ENCODE measurements at regions not wholly inside any gene's neighbourhood (a gene's known extent, or its start where the extent isn't known, plus 50 kb on each side); places are given as distances from the start of the nearest gene placed in this dataset.

DNA sequence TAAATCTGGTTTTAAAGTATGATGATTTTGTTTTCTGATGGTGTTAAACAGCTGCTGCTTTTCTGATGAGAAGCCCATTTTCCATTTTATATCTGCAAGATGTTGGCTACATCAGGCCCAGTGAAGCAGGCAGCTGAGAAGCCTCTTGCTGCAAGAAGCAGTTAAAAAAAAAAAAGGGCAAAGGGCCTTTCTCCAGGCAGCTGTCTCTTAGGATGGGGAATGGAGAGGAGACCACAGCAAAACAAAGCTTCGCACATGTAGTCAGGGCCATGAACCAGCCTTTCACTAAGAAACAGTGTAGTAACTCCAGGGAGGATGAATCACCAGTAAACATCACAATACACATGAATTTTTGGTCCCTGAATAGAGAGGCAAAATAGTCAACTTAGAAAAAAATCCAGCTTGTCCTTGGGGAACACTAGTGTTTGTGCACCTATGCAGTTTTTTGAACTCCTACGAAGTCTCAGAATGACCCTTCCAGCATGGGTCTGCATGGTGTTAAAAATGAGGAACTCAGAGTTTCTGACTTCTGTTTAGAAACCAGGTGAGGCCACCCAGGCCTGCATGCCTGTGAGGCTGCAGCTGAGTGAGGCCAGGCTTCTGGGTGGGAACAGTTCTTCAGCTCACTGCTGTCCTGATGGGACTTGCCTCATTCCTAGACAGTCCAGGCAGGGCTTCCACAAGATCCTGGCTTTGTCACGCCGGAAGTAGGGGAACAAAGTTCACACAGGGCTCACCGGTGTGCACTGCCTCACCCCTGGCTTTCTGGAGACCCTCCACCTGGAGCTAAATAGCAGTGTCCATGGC, 518.7 kb downstream of the MCTP2 start:
- DNase-seq (ENCODE audit: low read depth, low spot score), result no peak

DNA sequence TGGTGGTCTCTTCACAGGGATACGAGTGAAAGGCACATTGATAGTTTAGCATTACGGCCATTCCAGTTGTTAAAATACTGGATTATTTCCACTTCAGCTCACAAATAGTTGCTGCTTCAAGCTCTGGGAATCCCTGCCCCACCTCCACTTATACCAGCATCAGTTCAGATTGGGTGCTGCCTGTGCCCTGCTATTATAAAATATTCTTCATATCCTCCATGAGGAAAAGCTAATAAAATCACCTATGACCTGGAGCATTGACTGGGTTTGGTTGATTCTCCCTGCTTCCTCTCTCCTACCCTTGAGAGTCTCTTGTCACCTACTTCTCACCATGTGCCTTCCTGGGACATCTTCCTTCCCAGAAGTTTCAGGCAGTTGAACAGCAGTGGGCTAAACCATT, 529.0 kb downstream of the MCTP2 start:
- DNase-seq (ENCODE audit: low read depth, low spot score), result no peak

DNA sequence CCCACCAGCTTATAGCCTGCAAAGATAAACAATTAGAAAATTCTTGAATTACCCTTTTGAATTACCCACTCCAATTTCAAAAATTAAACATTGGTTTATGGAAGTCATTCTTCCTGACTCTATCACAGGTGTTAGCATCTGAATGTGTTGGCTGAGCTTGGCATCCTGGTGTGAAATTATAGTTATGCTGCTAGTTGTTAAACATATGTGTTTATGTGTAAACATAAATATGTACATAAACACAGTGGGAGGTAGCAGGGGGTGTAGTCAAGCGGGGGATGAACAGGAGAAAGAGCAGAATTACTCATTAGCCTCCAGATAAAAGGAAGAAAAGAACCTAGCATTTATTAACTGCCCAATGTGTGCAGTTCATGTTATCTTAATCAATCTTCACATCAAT, 530.2 kb downstream of the MCTP2 start:
- no peak for DNase-seq (ENCODE audit: low read depth, low spot score)

DNA sequence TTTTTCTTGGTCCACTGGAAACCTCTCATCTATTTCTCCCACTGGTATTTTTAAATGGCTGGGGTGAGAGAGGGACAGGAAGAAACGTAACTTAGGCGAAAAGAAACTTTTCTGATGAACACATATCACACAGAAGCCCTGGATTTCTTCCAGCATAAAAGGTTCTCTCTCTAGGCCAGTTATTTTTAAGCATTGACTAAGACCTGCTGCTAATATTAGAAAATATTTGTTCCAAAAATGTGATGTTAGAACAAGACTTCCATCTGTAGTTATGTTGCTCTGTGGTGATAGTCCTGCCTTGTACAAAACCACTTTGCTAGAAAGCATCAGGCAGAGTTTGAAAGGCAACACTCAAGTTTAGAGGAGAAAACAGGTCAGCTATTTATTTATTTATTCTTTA, 537.7 kb downstream of the MCTP2 start:
- no peak for DNase-seq (ENCODE audit: low read depth, low spot score)

DNA sequence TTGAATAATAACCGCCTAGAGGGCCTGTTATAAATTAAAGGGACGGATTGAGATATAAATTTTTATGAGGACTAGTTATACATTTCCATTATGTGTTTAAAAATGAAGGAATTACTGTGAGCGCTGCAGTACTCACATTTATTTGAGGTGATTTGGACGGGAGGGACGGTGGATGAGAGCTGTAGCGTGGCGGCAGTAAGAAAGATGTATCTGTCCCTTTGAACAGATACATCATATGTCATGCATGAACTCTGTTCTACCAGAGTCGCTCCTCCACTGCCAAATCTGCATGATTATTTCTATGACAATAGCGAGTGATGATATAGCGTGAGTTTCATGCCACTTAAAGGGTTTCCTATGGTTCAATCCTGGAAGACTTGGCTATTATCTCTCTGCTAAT, 538.8 kb downstream of the MCTP2 start:
- DNase-seq (ENCODE audit: low read depth, low spot score), result no peak

DNA sequence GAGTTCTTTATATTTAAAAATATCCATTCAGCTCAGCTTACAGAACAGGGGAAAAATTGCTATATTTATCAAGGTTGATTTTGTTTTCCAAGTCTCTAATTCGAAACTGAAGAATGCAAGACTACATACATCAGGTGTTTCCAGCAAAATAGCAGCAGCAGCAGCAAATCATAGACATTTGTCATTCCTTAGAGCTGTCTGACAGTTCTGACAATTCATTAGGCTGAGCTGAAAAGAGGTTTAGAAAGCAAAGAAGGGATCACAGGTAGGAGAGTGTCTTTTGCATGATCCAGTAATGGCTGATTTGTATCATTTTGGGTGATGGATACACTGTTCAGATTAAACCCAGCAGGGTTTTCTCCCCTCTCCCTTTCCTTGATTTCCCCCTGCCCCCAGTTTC, 545.7 kb downstream of the MCTP2 start:
- DNase-seq (ENCODE audit: low read depth, low spot score), result no peak

DNA sequence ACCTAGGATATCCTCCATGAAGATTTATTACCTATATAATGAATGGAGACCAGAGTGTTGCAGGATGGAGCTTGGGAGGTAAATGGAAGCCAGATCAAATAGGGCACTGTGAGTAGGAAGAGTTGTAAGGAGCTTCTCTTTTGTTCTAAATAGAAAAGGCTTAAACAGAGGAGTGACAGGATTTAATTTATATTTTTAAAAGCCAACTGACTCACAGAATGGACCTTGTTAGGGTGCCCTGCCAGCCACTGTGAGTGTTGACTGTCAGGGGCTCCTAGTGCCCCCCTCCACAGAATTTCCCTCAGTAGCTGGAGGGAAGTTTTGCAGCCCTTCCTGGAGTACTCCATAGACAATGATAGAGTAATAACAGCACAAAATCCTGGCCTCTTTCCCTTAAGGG, 547.5 kb downstream of the MCTP2 start:
- no peak for DNase-seq (ENCODE audit: low read depth, low spot score)

DNA sequence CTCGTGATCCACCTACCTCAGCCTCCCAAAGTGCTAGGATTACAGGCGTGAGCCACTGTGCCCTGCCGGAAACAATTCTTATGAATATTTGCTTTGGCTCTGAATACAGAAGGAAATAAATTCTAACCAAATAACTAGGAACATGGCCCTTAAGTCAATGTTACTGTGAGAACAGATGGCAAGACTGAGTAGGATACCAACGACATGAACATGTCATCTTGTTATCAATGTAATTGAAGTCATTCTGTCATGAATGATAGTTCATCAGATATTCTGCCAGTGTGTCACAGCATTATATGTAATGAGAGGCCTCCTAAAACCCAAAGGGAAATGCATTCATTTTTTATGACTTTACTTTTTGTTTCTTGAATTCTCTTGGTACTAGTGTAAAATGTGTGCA, 548.8 kb downstream of the MCTP2 start:
- DNase-seq (ENCODE audit: low read depth, low spot score), result no peak

DNA sequence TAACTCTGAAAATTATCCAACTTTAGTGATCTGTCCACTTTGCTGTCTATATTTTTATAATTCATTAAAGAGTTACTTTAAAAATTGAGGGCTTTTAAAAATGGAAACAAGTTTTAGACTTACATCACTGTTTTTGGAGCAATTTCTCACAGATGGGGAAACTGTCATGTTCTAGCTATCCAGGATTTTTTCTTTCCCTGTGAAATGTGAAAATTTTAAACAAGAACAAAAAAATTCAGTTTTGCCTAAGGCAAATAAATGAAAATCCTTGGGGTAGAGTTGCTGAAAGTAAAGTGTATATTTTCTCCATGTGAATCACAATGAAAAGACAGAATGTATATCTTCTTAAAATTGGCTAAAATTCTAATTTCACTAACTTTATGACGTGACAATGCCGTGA, 553.7 kb downstream of the MCTP2 start:
- no peak for DNase-seq (ENCODE audit: low read depth, low spot score)

DNA sequence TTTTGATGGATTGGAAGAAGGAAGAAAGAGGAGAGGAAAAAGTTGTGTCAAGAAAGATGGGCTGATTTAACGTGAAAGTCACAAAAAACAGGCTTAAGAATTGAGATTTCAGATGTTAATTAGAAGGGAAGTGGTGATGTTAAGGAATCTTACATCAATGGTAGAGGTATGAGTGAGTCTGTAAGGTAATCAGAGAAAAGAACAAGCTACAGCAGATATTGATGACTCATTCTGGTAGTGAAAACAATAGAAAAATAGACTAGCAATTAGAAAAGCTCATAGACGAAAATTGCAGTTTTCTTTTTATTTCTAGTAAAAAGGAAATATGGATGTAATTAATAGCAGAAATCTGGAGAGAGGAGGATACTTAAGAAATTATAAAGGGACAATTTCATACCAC, 559.6 kb downstream of the MCTP2 start:
- DNase-seq (ENCODE audit: low read depth, low spot score), result no peak

DNA sequence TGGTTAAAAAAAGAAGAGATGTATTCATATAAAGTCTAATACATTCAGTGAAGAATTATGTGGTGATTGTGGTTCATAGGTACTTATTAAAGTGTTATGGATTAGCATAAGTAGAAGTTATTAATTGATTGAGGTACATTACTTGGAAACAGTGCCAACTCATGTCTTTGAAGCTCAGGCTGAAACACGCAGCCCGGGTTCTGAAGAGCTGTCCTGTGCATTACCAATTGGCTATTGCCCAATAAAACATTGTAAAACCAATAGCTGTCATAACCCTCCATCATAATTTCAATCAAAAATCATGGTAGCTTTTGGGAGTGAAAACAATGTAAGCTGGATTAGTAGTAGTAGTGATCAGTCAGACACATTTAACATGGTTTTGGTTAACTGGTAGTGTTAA, 560.1 kb downstream of the MCTP2 start:
- no peak for DNase-seq (ENCODE audit: low read depth, low spot score)

DNA sequence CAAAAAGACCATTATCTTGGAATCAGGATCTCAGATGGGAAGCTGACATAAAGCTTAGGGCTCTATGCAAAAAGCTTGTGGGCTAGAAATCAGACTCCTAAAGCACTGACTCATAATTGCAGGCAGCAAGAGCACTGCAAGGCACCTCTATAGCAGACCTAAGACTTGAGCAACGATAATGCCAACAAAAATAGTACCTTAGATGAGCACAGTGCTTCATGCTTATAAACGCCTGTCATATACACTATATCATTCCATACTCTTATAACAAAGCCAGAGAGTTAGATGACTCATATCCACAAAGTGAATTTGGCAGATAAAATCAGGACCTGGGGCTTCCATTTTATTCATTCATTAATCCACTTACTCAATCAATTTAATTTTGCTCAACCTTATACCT, 560.8 kb downstream of the MCTP2 start:
- DNase-seq (ENCODE audit: low read depth, low spot score), result no peak

DNA sequence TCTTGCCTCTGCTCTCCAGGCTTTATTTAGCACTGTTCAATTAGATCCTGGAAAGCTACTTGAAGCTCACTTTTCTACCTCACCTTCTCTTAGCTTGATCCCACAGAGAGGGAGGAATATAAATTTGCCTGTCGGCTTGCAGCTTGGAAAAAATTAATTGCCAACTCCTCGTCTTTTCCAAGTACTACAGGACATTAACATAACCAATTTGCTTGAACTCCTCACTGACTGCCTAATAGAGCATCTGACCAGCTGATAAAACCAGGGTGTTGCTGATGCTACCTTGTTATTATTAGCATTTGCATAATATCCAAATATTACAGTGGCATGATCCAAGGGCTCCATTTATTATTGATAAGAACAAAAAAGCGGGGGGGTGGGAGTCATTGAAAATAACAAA, 561.8 kb downstream of the MCTP2 start:
- no peak for DNase-seq (ENCODE audit: low read depth, low spot score)

DNA sequence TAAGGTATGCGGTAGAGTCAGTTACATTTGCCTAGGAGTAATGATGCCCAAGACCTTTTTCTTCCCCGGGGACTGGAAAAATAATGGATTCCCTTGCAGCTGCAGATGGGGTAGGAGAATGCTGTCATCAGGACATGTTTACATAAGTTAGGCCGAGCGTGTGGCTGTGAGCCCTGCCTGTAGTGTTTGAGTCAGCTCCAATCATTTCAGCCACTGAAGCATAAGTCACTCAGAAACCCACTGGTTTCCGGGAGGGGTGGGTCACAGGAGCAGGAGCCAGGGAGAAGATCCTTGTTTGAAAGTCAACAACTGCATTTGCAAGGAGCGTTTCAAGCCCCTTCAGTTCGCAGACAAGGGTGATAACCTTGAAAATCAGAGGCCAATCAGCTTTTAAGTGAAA, 562.3 kb downstream of the MCTP2 start:
- no peak for DNase-seq (ENCODE audit: low read depth, low spot score)

DNA sequence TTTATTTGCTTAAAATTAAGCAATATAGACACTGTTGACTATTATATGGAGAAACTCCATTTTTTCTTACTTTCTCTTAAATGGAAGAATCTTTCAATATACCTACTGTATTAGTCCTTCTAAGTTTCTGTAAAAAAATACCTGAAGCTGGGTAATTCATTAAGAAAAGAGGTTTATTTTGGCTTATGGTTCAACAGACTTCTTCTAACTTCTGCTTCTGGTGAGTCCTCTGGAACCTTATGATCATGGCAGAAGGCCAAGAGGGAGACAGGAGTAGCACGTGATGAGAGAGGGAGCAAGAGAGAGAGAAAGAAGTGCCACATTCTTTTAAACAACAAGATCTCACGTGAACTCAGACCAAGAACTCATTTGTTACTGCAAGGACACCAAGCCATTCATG, 573.3 kb downstream of the MCTP2 start:
- DNase-seq (ENCODE audit: low read depth, low spot score), result no peak

DNA sequence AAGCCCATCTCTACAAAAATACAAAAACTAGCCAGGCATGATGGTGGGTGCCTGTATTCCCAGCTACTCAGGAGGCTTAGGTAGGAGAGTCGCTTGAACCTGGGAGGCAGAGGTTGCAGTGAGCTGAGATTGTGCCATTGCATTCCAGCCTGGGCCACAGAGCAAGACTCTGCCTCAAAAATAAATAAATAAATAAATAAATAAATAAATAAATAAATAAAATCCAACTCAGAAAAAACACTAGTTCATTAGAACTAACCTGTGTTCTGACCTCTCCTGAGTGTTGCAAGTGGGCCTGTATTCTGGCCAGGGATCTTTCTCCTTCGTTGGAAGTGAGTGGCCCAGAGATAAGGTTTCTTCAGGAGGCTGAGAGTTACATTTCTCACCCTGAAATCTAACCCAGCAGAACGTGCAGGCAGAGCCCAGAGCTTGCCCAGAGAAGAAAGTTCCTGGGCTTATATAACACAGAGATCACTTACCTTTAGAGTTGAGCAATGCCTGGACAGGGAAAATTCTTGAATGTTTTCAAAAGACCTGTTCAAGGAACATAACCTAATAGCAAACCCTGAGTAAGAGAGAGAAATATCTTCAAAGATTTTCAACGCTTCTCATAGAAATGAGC, 583.9 kb downstream of the MCTP2 start:
- DNase-seq (ENCODE audit: low read depth, low spot score), result no peak

DNA sequence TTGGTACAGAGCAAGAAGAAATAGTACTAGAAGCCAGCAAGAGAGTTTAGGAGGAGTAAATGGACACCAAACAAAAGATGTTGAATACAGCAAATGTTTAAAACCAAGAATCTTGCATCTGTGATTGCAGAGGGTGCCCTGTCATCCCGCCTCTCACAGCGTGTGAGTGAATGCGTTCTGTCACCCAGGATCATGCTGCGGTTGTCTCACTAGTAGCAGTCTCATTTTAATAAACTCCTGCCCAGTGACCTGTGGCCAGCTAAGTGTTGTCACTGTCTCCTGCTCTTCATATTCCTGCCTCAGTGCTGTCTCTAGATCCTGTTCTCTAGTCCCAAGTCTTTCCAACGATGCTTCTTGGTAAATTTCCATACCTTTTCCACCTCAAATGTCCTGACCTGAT, 584.6 kb downstream of the MCTP2 start:
- no peak for DNase-seq (ENCODE audit: low read depth, low spot score)

DNA sequence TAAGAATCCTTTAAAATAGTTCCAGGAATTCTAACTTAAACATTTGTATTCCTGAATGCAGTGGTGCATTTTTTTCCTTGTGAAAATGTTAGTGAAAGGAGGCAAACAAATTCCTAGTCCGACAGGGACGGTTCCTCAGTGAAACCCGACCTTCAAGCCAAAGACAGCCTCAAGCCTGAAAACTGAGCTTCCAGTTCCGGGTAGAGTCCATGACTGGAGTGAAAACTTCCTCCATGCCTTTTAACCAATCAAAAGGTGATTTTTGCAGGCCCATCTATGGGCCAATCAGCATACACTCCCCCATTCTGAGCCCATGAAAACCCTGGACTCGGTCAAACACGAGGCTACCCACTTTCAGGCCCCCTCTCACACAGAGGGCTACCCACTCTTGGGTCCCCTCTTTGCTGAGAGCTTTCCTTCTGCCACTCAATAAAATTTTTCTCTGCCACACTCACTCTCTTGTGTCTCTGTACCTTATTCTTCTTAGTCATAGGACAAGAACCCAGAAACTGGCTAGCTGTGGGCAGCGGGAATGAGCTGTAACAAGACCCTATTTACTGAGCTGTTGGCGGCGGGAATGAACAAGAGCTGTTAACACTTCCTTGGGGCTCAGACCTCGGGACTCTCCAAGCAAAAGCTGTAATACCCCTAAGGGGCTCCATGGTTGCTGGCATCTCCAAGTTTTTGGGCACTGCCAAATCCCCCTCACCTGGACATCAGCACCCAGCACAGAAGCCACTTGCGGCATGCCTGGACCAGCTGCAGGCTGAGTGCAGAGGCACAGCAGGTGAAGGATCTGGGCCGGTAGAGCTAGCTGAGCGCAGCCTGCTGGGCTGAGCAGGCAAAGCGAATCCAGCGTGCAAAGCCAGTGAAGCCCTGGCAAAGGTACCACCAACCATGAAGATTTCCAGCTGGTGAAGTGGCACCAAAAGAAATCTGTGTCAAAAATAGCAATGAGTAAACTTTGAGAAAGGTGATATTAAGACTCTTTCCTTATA, 598.8 kb downstream of the MCTP2 start:
- no peak for DNase-seq (ENCODE audit: low read depth, low spot score)

DNA sequence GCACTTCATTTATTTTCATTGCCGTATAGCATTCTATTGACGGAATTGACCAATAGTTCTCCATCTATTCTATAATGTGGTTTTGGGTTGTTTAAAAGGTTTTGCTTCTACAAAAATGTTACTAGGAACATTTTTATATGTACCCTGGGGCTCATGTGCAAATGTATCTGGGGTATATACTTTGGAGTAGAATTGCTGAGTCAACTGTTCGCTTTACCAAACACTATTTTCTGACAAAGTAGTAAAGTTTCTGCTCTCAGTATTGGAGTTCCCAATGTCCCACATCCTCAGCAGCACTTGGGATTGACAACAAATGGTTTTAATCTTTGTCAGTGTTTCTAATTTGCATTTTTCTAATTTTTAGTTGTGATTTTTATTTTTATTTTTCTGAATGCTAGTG, 602.6 kb downstream of the MCTP2 start:
- no peak for DNase-seq (ENCODE audit: low read depth, low spot score)

DNA sequence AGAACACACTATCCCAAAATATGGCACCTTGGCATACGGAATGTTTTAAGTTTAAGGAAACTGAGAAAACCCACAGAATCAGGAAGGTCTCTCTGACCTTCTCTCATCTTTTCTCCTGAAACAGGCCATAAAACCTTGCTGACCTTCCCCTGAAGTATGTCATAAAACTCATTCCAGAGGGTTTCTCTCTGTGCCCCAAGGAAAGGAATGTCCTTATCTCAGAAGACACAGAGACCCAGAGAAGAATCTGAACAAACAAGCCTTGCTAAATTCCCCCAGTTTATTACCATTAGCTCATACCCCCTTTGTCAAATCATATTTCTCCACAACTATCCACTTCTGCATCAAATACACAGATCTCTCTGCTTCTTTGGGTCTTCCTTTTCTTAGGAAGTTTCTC, 603.1 kb downstream of the MCTP2 start:
- DNase-seq (ENCODE audit: low read depth, low spot score), result no peak

DNA sequence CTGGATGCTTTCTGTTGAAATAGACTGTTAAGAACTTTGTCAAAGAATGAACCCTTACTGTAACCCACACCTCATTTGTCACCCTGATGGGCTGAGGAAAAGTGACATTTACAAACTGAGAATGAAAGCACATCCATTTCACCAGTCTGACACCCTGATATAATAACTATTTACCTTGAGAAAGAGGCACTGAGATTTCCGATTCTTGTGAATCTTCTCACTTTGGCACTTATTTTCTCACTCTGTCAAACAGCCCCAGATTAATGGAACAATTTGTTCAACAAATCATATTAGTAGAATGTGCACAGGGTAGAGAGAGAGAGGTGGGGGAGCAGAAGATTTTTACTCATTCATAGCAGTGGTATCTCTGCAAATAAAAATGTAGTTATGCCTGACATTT, 606.9 kb downstream of the MCTP2 start:
- DNase-seq (ENCODE audit: low read depth, low spot score), result no peak

All from brain pericyte (primary cell).